Sigmoid colon (tissue), 6 donors: ENCODE measurements at regions not wholly inside any gene's neighbourhood (a gene's known extent, or its start where the extent isn't known, plus 50 kb on each side); places are given as distances from the start of the nearest gene placed in this dataset.

Experiments used
- DNase-seq: peaks from one replicate; pipeline ENCODE4 v3.0.0-alpha.2; 2019
- H3K27ac ChIP-seq, 4 donors: fragments of 200-600 bp; sonication (generic); one replicate each; pipeline ENCODE4 v1.5.1; 2016 to 2019; ENCODE audit warnings: mild to moderate bottlenecking in 1 of 4
- H3K27me3 ChIP-seq, 3 donors: fragments of 200-600 bp; sonication (generic); one replicate each; pipeline ENCODE4 v1.5.1; 2019; ENCODE audit warnings: mild to moderate bottlenecking in 1 of 3
- H3K36me3 ChIP-seq, 4 donors: fragments of 200-600 bp; sonication (generic); one replicate each; pipeline ENCODE4 v1.5.1; 2016 to 2019
- H3K4me1 ChIP-seq, 4 donors: fragments of 200-600 bp; sonication (generic); one replicate each; pipeline ENCODE4 v1.5.1; 2017 to 2019
- H3K4me3 ChIP-seq, 4 donors: fragments of 200-600 bp; sonication (generic); one replicate each; pipeline ENCODE4 v1.5.1; 2017 to 2019; ENCODE audit warnings: mild to moderate bottlenecking in 2 of 4, moderate library complexity in 1 of 4
- H3K9me3 ChIP-seq, 4 donors: fragments of 200-600 bp in 3 of 4; sonication (generic) in 3 of 4; one replicate each; pipeline versions ENCODE4 v1.5.1 to v1.6.1; 2013 to 2019
- EP300 ChIP-seq, 4 donors: sonication (generic); formaldehyde crosslinking; IDR thresholded peaks; one replicate each; pipeline ENCODE4 v1.6.1; 2017; ENCODE audit warnings: antibody characterized with exemption in 4 of 4
- POLR2A ChIP-seq, 2 donors: fragments of 450-650 bp; IDR thresholded peaks; one replicate each; pipeline ENCODE4 v1.6.1; 2016; ENCODE audit warnings: antibody characterized with exemption in 2 of 2, mild to moderate bottlenecking in 2 of 2, moderate library complexity in 2 of 2
- POLR2AphosphoS5 ChIP-seq, 4 donors: sonication (generic); formaldehyde crosslinking; IDR thresholded peaks; one replicate each; pipeline ENCODE4 v1.6.1; 2017; ENCODE audit warnings: antibody characterized with exemption in 4 of 4
- WGBS, 2 donors: extraction: QIAGEN DNeasy Blood & Tissue Kit; methylation state at CpG; one replicate each; pipeline ENCODE4 v1.1.7; 2013; 5-methylcytosine and 5-hydroxymethylcytosine counted together
- intact Hi-C: fragments of 100-400 bp; cut with DNase I; formaldehyde crosslinking; loops from one replicate; pipeline ENCODE4 v1.15.1; 2023
- TF ChIP-seq, protein P1 (sequence below), 4 experiments: fragments of 450-650 bp in 3 of 4; fragments of 200-600 bp in 1 of 4; IDR thresholded peaks; one replicate each; pipeline ENCODE4 v1.5.1; 2016 to 2019; ENCODE audit warnings: antibody characterized with exemption in 4 of 4, mild to moderate bottlenecking in 3 of 4, moderate library complexity in 2 of 4
- donor health status: healthy with polysubstance abuse.
- donor health status: healthy.

DNA sequence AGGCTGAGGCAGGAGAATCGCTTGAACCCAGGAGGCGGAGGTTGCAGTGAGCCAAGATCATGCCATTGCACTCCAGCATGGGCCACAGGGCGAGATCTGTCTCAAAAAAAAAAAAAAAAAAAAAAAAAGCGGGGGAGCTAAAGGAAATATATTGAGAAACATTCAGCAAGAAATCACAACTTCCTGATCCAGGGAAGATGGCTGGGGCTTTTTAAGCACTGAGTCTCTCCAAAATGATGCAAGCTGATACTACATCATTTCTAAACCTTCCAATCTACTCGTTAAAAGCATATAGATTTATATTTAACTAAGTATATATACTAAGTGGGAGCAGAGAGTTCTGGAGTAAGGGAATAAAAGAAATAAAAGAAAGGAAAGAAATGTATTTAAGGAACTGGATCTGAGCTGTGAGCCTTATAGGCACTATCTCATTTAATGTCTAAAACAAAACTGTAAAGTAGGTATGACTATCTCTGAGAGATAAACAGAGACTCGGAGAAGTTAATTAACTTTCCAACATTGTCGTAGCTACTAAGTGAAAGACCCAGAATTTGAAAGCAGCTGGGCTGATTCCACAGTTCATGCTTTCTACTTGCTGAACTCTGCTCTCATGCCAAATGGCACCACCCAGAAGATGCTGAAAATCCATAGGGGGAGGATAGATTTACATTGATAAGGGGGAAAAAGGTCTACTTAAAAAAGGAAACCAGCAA is 215.0 kb upstream of the MARCKS start:
- Histone ChIP-seq H3K4me1 (no peaks in the 10 kb centered on the region), H3K4me3 (no peak overlapping the region), H3K36me3 (no peaks in the 10 kb centered on the region), H3K27me3 (no peaks in the 10 kb centered on the region), H3K9me3 (no peaks in the 10 kb centered on the region), H3K27ac (no peak overlapping the region)
- intact Hi-C loops: no loop called here
- DNase-seq: no peak
- WGBS, 2 donors: 59 to 74% methylated on average over 7 of the region's 7 CpGs
- no peak for TF ChIP-seq POLR2AphosphoS5 (IDR thresholded peaks at IDR 0.05)
- TF ChIP-seq, protein P1, sequence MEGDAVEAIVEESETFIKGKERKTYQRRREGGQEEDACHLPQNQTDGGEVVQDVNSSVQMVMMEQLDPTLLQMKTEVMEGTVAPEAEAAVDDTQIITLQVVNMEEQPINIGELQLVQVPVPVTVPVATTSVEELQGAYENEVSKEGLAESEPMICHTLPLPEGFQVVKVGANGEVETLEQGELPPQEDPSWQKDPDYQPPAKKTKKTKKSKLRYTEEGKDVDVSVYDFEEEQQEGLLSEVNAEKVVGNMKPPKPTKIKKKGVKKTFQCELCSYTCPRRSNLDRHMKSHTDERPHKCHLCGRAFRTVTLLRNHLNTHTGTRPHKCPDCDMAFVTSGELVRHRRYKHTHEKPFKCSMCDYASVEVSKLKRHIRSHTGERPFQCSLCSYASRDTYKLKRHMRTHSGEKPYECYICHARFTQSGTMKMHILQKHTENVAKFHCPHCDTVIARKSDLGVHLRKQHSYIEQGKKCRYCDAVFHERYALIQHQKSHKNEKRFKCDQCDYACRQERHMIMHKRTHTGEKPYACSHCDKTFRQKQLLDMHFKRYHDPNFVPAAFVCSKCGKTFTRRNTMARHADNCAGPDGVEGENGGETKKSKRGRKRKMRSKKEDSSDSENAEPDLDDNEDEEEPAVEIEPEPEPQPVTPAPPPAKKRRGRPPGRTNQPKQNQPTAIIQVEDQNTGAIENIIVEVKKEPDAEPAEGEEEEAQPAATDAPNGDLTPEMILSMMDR (IDR thresholded peaks at IDR 0.05): no peak
- no peak for TF ChIP-seq POLR2A (IDR thresholded peaks at IDR 0.05)
- TF ChIP-seq EP300 (IDR thresholded peaks at IDR 0.05): no peak

DNA sequence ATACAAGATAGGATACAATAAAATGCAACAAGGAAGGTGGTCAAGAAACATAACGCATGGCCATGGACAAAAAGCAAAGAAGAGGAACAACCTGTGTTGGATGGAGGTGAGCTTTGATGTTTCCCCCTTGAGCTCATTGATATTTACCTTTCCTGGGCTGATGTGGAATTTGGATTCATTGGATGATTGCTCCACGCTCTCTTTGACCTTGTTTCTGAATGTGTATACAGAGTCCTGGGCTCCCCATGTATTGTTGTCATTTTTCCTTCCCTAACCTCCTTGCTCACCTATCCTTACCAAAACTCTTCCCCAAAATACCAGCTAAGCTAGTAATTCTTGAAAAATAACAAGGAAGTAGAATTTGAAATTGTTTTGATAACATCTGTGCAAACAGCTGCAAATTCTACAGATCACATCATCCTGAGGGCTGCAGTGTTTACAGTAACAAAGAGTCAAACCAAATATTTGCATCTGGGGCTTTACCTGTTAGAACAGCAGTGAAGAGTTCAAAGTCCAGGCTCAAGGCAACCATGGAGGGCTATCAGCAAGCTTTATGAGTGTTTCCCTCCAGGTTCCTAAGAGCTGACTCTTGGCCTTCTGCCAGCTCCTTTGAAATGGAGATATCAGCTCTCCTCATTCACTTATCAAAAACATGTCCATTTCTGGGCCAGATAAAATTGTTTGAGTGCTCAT is 214.3 kb upstream of the MARCKS start:
- Histone ChIP-seq H3K27me3 (no peaks in the 10 kb centered on the region), H3K4me1 (no peaks in the 10 kb centered on the region), H3K27ac (no peak overlapping the region), H3K9me3 (no peaks in the 10 kb centered on the region), H3K4me3 (no peak overlapping the region), H3K36me3 (no peaks in the 10 kb centered on the region)
- DNase-seq: no peak
- no peak for TF ChIP-seq POLR2A (IDR thresholded peaks at IDR 0.05)
- no peak for TF ChIP-seq EP300 (IDR thresholded peaks at IDR 0.05)
- WGBS, 2 donors: 26 to 48% methylated on average over 2 of the region's 2 CpGs
- intact Hi-C loops: no loop called here

DNA sequence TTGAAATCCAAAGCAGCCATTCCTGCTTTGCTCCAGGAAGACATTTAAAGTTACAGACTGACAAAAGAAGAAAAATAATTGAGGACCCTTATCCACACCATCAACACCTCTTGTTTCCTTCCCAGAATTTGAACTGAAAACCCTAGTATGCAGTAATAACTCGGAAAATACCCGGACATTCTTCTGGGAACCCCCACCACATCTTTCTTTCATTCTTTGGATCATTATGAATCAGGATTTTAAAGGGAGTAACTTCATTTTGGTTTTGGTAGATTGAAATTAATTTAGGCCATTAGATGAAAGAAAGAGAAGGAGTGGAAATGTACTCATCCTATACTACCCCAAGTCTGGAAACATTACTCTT is 213.8 kb upstream of the MARCKS start:
- no peaks in the 10 kb centered on the region for H3K36me3 ChIP-seq
- H3K27me3 ChIP-seq: no peaks in the 10 kb centered on the region
- WGBS, 2 donors: 16 to 55% methylated on average over 2 of the region's 2 CpGs
- H3K4me1 ChIP-seq: no peaks in the 10 kb centered on the region
- no peak for TF ChIP-seq EP300 (IDR thresholded peaks at IDR 0.05)
- no peak for TF ChIP-seq POLR2AphosphoS5 (IDR thresholded peaks at IDR 0.05)
- no peak for DNase-seq
- H3K4me3 ChIP-seq: no peak overlapping the region
- H3K27ac ChIP-seq: no peak overlapping the region
- intact Hi-C loops: no loop called here
- H3K9me3 ChIP-seq: no peaks in the 10 kb centered on the region

DNA sequence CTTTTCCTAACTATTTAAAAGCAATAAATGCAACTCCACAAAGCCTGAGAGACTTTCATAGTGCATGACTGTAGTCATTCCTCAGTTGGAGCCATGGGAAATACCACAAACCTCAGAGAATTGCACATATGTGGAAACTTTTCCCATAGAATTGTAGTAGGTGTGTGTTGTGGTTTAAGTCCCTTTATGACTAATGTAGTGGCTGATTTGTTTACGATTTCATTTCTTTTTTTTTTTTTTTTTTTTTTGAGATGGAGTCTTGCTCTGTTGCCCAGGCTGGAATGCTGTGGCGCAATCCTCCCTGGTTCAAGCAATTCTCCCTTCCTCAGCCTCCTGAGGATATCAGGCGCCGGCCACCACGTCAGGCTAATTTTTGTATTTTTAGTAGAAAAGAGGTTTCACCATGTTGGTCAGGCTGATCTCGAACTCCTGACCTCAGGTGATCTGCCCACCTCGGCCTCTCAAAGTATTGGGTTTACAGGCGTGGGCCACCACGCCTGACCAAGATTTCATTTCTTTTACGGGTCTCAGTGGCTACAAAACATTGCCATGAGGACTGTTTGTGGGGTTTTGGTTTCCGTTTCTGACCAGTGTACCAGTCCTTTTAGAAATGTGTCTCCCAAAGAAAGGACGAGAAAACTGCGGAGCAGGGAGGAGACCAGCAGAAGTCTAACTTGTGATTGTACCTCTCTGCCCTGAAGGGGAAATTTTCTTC is 212.1 kb upstream of the MARCKS start:
- DNase-seq: no peak
- Histone ChIP-seq H3K9me3 (no peaks in the 10 kb centered on the region), H3K4me3 (no peak overlapping the region), H3K36me3 (no peaks in the 10 kb centered on the region), H3K27me3 (no peaks in the 10 kb centered on the region), H3K4me1 (no peaks in the 10 kb centered on the region), H3K27ac (no peak overlapping the region)
- no peak for TF ChIP-seq POLR2A (IDR thresholded peaks at IDR 0.05)
- no peak for TF ChIP-seq POLR2AphosphoS5 (IDR thresholded peaks at IDR 0.05)
- TF ChIP-seq EP300 (IDR thresholded peaks at IDR 0.05): no peak
- TF ChIP-seq, protein P1 (IDR thresholded peaks at IDR 0.05): no peak
- intact Hi-C loops: no loop called here
- 59 to 76% methylated on average over 13 of the region's 13 CpGs for WGBS, 2 donors

DNA sequence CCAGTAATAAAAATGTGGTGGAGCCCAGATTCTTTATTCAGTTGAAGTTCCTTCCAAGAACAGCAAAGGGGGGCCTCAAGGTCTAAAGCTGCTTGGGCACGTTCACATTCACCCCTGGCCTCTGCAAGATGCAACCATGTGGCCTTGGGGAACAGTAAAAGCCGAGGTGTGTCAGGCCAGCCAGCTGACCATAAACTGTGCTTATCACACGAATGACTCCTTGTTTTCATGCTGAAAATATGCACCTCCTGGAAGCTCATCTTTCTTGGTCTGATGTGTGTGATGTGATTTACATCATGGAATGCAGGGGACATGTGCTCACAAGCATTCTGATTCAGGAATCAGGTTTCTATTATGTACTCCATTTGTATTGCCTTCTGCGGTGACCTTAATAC is 211.6 kb upstream of the MARCKS start:
- 32 to 71% methylated on average over 4 of the region's 4 CpGs for WGBS, 2 donors
- TF ChIP-seq, protein P1 (IDR thresholded peaks at IDR 0.05): no peak
- TF ChIP-seq POLR2AphosphoS5 (IDR thresholded peaks at IDR 0.05) (no peak), EP300 (IDR thresholded peaks at IDR 0.05) (no peak), POLR2A (IDR thresholded peaks at IDR 0.05) (no peak)
- H3K27me3 ChIP-seq: no peaks in the 10 kb centered on the region
- intact Hi-C loops: no loop called here
- H3K4me3 ChIP-seq: no peak overlapping the region
- DNase-seq: no peak
- H3K9me3 ChIP-seq: no peaks in the 10 kb centered on the region
- H3K27ac ChIP-seq: no peak overlapping the region
- H3K36me3 ChIP-seq: no peaks in the 10 kb centered on the region
- no peaks in the 10 kb centered on the region for H3K4me1 ChIP-seq
